Vagina (tissue), 2 donors: ENCODE measurements at regions not wholly inside any gene's neighbourhood (a gene's known extent, or its start where the extent isn't known, plus 50 kb on each side); places are given as distances from the start of the nearest gene placed in this dataset.

Experiments used
- DNase-seq, 2 donors: peaks; one replicate each; pipeline ENCODE4 v3.0.0-alpha.2; 2017; ENCODE audit errors: extremely low spot score in 2 of 2
- H3K27ac ChIP-seq: fragments of 200-600 bp; sonication (generic); one replicate; pipeline ENCODE4 v1.5.1; 2019
- H3K27me3 ChIP-seq: fragments of 200-600 bp; sonication (generic); one replicate; pipeline ENCODE4 v1.5.1; 2019
- H3K36me3 ChIP-seq, 2 donors: fragments of 200-600 bp; sonication (generic); one replicate each; pipeline ENCODE4 v1.5.1; 2017 to 2019
- H3K4me1 ChIP-seq: fragments of 200-600 bp; sonication (generic); one replicate; pipeline ENCODE4 v1.5.1; 2019
- H3K4me3 ChIP-seq, 2 donors: fragments of 200-600 bp; sonication (generic); 1 replicate in 1 of 2; 2 replicates in 1 of 2; pipeline ENCODE4 v1.5.1; 2016 to 2019
- H3K9me3 ChIP-seq: fragments of 200-600 bp; sonication (generic); one replicate; pipeline ENCODE4 v1.5.1; 2019
- POLR2A ChIP-seq, 2 donors: fragments of 450-650 bp; IDR thresholded peaks; one replicate each; pipeline ENCODE4 v1.6.1; 2017; ENCODE audit warnings: antibody characterized with exemption in 2 of 2, mild to moderate bottlenecking in 2 of 2, moderate library complexity in 2 of 2
- POLR2AphosphoS5 ChIP-seq, 2 donors: sonication (generic); formaldehyde crosslinking; IDR thresholded peaks; one replicate each; pipeline ENCODE4 v1.9.0; 2017; ENCODE audit warnings: antibody characterized with exemption in 2 of 2, mild to moderate bottlenecking in 2 of 2, low read depth in 1 of 2; ENCODE audit not compliant: insufficient read depth in 1 of 2
- intact Hi-C: fragments of 100-400 bp; cut with DNase I; formaldehyde crosslinking; loops from one replicate; pipeline ENCODE4 v1.15.1; 2023
- TF ChIP-seq, protein P1 (sequence below), 3 experiments: fragments of 450-650 bp in 2 of 3; fragments of 200-600 bp in 1 of 3; sonication (generic) in 1 of 3; IDR thresholded peaks; one replicate each; pipeline ENCODE4 v1.5.1; 2017 to 2019; ENCODE audit warnings: antibody characterized with exemption in 3 of 3, mild to moderate bottlenecking in 2 of 3, moderate library complexity in 2 of 3

DNA sequence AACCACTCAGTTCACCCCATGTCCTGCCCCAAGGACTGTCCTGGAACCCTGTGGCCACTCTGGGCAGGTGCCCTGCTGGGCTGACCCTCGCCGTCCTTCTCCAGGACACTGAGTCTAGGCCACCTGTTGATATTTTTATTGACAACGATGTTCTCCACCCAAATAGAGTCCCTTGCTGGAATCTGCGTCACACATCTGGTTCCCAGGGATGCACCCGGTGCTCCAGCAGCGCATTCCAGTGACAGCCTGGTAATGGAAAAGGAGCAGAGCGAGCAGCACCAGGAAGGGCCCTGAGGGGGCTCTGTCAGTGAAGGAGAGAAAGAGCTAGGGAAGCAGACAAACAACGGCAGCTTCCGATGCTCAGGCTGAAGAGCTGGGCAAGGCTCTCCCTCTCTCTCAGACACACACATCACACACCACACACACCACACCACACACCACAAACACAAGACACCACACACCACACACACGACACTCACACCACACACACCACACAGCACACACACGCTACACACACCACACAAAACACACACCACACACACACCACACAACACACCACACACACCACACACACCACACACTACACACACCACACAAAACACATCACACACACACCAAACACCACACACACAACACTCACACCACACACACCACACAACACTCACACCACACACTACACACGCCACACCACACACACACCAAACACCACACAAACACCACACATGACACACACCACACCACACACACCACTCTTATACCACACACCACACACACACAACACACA lies 117.9 kb upstream of the THBS2 start:
- Histone ChIP-seq H3K27me3 (no peaks in the 10 kb centered on the region), H3K9me3 (no peaks in the 10 kb centered on the region), H3K27ac (no peak overlapping the region), H3K4me1 (no peaks in the 10 kb centered on the region), H3K36me3 (no peaks in the 10 kb centered on the region), H3K4me3 (no peak overlapping the region)
- DNase-seq: no peak
- TF ChIP-seq, protein P1, sequence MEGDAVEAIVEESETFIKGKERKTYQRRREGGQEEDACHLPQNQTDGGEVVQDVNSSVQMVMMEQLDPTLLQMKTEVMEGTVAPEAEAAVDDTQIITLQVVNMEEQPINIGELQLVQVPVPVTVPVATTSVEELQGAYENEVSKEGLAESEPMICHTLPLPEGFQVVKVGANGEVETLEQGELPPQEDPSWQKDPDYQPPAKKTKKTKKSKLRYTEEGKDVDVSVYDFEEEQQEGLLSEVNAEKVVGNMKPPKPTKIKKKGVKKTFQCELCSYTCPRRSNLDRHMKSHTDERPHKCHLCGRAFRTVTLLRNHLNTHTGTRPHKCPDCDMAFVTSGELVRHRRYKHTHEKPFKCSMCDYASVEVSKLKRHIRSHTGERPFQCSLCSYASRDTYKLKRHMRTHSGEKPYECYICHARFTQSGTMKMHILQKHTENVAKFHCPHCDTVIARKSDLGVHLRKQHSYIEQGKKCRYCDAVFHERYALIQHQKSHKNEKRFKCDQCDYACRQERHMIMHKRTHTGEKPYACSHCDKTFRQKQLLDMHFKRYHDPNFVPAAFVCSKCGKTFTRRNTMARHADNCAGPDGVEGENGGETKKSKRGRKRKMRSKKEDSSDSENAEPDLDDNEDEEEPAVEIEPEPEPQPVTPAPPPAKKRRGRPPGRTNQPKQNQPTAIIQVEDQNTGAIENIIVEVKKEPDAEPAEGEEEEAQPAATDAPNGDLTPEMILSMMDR (IDR thresholded peaks at IDR 0.05): no peak
- TF ChIP-seq POLR2AphosphoS5 (IDR thresholded peaks at IDR 0.05; ENCODE audit: insufficient read depth in 1 of 2, low read depth in 1 of 2): no peak
- no peak for TF ChIP-seq POLR2A (IDR thresholded peaks at IDR 0.05)
- intact Hi-C loops: no loop called here

DNA sequence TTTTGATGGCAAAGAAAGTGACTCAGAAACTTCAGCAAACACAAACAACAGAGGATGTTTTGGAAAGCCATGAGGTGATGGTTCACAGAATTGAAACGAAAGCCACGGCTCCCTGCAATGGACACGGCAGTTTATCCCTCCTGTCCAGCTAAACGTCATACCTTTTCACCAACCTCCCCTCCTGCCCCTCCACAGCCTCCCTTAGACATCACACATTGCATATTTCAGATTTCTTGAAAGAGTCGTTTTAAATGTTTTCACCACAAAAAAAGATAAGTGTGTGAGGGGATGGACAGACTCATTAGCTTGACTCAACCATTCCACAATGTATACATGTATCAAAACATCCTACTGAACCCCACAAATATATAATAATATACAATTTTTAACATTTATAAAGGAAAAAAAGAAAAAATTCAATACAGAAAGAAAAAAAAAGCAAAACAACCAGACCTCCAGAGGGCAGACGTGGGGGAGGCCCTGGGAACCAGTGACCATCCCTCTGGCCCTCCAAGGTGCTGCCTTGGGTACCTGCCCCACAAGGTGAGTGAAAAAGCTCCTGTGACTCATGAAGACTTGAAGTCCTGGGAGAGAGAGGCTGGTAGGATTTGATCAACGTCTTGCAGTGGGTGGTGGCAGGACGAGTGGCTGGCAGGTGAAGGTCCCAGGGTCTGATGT lies 117.2 kb upstream of the THBS2 start:
- Histone ChIP-seq H3K27ac (no peak overlapping the region), H3K4me1 (no peaks in the 10 kb centered on the region)

GRCh38 chr6:169370054-169370453 lies 116.4 kb upstream of the THBS2 start:
- DNase-seq: peak in 1 of 2 donors; percentile 95
- no peaks in the 10 kb centered on the region for H3K4me1 ChIP-seq
- H3K27me3 ChIP-seq: no peaks in the 10 kb centered on the region
- intact Hi-C loops: no loop called here
- no peaks in the 10 kb centered on the region for H3K9me3 ChIP-seq
- no peak overlapping the region for H3K4me3 ChIP-seq
- H3K27ac ChIP-seq: no peak overlapping the region
- TF ChIP-seq POLR2AphosphoS5 (IDR thresholded peaks at IDR 0.05; ENCODE audit: insufficient read depth in 1 of 2, low read depth in 1 of 2) (no peak), POLR2A (IDR thresholded peaks at IDR 0.05) (no peak)
- TF ChIP-seq, protein P1 (IDR thresholded peaks at IDR 0.05): no peak
- H3K36me3 ChIP-seq: no peaks in the 10 kb centered on the region

More for the DNA sequence above, 117.2 kb upstream of the THBS2 start:
- no peak for DNase-seq
- Histone ChIP-seq H3K4me3 (no peak overlapping the region), H3K9me3 (no peaks in the 10 kb centered on the region), H3K27me3 (no peaks in the 10 kb centered on the region), H3K36me3 (no peaks in the 10 kb centered on the region)
- intact Hi-C loops: no loop called here
- TF ChIP-seq POLR2A (IDR thresholded peaks at IDR 0.05) (no peak), POLR2AphosphoS5 (IDR thresholded peaks at IDR 0.05; ENCODE audit: insufficient read depth in 1 of 2, low read depth in 1 of 2) (no peak)

DNA sequence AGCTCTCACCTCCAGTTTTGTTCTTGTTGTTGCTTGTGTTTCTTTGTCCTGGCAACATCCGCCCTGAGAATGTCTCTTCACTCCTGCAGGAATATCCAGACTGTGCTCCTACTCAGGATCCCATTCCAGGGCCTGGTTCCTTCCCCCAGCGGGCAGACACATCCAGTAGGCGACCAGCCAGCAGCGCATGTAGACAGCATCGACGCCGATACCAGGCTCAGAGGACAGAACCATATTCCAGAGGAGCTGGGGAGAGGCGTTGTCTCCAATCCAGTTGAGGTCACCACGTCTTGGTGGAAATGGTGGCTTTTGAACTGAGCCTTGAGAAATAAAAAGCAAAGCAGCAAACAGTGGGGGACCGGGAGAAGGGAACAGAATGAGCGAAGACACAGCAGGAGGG lies 114.6 kb upstream of the THBS2 start:
- Histone ChIP-seq H3K4me3 (no peak overlapping the region), H3K27ac (no peak overlapping the region), H3K9me3 (no peaks in the 10 kb centered on the region), H3K36me3 (no peaks in the 10 kb centered on the region), H3K4me1 (no peaks in the 10 kb centered on the region), H3K27me3 (no peaks in the 10 kb centered on the region)
- no peak for TF ChIP-seq POLR2AphosphoS5 (IDR thresholded peaks at IDR 0.05; ENCODE audit: insufficient read depth in 1 of 2, low read depth in 1 of 2)
- no peak for TF ChIP-seq POLR2A (IDR thresholded peaks at IDR 0.05)
- TF ChIP-seq, protein P1 (IDR thresholded peaks at IDR 0.05): no peak
- intact Hi-C loops: no loop called here
- no peak for DNase-seq

DNA sequence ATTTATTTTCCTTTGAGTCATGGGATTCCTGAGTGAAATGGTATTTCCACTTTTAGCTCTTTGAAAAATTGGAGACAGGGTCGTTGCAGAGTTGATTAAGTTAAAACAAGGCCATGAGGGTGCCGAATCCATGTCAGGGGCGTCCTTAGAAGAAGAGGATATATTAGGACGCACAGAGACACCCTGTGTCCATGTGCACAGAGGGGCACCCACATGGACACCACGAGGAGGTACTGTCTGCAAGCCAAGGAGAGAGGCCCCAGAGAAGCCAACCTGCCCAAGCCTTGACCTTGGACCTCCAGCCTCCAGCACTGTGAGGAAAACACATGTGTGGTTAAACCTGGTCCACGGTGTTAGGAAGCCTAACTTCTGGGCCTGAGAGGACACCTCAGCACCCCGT lies 113.9 kb upstream of the THBS2 start:
- Histone ChIP-seq H3K27me3 (no peaks in the 10 kb centered on the region), H3K4me1 (no peaks in the 10 kb centered on the region), H3K36me3 (no peaks in the 10 kb centered on the region), H3K9me3 (no peaks in the 10 kb centered on the region), H3K4me3 (no peak overlapping the region), H3K27ac (no peak overlapping the region)
- intact Hi-C loops: no loop called here
- peak in 1 of 2 donors; percentile 75 for DNase-seq
- TF ChIP-seq, protein P1 (IDR thresholded peaks at IDR 0.05): no peak
- TF ChIP-seq POLR2AphosphoS5 (IDR thresholded peaks at IDR 0.05; ENCODE audit: insufficient read depth in 1 of 2, low read depth in 1 of 2) (no peak), POLR2A (IDR thresholded peaks at IDR 0.05) (no peak)
